HEK293 (cell line): ENCODE measurements at regions not wholly inside any gene's neighbourhood (a gene's known extent, or its start where the extent isn't known, plus 50 kb on each side); places are given as distances from the start of the nearest gene placed in this dataset.

ENCODE experiments used
- CTCF ChIA-PET: fragments of 350-600 bp; formaldehyde crosslinking; extraction: SDS; loops from one replicate; lab custom pipeline; 2021; ENCODE audit warnings: antibody characterized with exemption; lab: Yijun Ruan, JAX
- POLR2A ChIA-PET: fragments of 300-600 bp; formaldehyde crosslinking; extraction: SDS; loops from one replicate; lab custom pipeline; 2020; ENCODE audit warnings: antibody characterized with exemption, inconsistent platforms; lab: Yijun Ruan, JAX
- H3K27ac ChIP-seq: fragments of 200-500 bp; sonication (Bioruptor generic); 2 replicates; pipeline ENCODE4 v1.5.1; 2014; ENCODE audit warnings: low read depth, low read length, control low read depth, inconsistent platforms; ENCODE audit errors: extremely low read depth
- H3K36me3 ChIP-seq, 2 experiments: fragments of 200-500 bp in 1 of 2; sonication (Bioruptor generic) in 1 of 2; 1 replicate in 1 of 2; 2 replicates in 1 of 2; pipeline ENCODE4 v1.5.1; 2014 to 2017; ENCODE audit warnings: inconsistent platforms in 2 of 2, low read length in 2 of 2; ENCODE audit not compliant: control insufficient read depth in 2 of 2, insufficient read depth in 1 of 2
- H3K4me1 ChIP-seq: fragments of 200-500 bp; sonication (Bioruptor generic); 2 replicates; pipeline ENCODE4 v1.5.1; 2014; ENCODE audit warnings: mild to moderate bottlenecking, low read length, inconsistent platforms; ENCODE audit not compliant: control insufficient read depth, insufficient read depth
- H3K4me3 ChIP-seq: 2 replicates; pipeline ENCODE4 v1.5.1; 2011; ENCODE audit warnings: low read depth, mild to moderate bottlenecking, control low read depth, low read length, moderate library complexity
- H3K9me3 ChIP-seq: fragments of 200-500 bp; sonication (Bioruptor generic); 2 replicates; pipeline ENCODE4 v1.5.1; 2014; ENCODE audit warnings: low read depth, low read length, inconsistent platforms; ENCODE audit not compliant: control insufficient read depth, insufficient read depth
- BCL6B ChIP-seq: fragments of 450-650 bp; formaldehyde crosslinking; IDR thresholded peaks from 2 replicates; pipeline ENCODE4 v1.5.1; 2017; ENCODE audit warnings: missing biosample characterization, missing genetic modification characterization
- MYNN ChIP-seq: fragments of 450-650 bp; formaldehyde crosslinking; IDR thresholded peaks from 2 replicates; pipeline ENCODE4 v1.5.1; 2016; ENCODE audit warnings: missing biosample characterization, missing genetic modification characterization, borderline replicate concordance
- OVOL3 ChIP-seq: fragments of 450-650 bp; formaldehyde crosslinking; IDR thresholded peaks from 2 replicates; pipeline ENCODE4 v1.5.1; 2016; ENCODE audit warnings: missing biosample characterization, missing genetic modification characterization
- PATZ1 ChIP-seq: fragments of 450-650 bp; formaldehyde crosslinking; IDR thresholded peaks from 2 replicates; pipeline ENCODE4 v1.5.1; 2016; ENCODE audit warnings: missing biosample characterization, missing genetic modification characterization
- REPIN1 ChIP-seq: fragments of 450-650 bp; formaldehyde crosslinking; IDR thresholded peaks from 2 replicates; pipeline ENCODE4 v1.5.1; 2017; ENCODE audit warnings: missing biosample characterization, missing genetic modification characterization, low read depth
- SALL2 ChIP-seq: fragments of 450-650 bp; formaldehyde crosslinking; IDR thresholded peaks from 2 replicates; pipeline ENCODE4 v1.5.0; 2017; ENCODE audit warnings: missing biosample characterization, mild to moderate bottlenecking, missing genetic modification characterization, borderline replicate concordance
- YY2 ChIP-seq: fragments of 450-650 bp; formaldehyde crosslinking; IDR thresholded peaks from 2 replicates; pipeline ENCODE4 v1.5.1; 2016; ENCODE audit warnings: missing biosample characterization, missing genetic modification characterization
- ZBTB11 ChIP-seq: fragments of 450-650 bp; formaldehyde crosslinking; conservative IDR thresholded peaks from 2 replicates; pipeline ENCODE4 v1.5.1; 2016; ENCODE audit warnings: low read depth, missing biosample characterization, missing genetic modification characterization
- ZBTB17 ChIP-seq: fragments of 450-650 bp; formaldehyde crosslinking; IDR thresholded peaks from 2 replicates; pipeline ENCODE4 v1.5.1; 2016; ENCODE audit warnings: missing biosample characterization, missing genetic modification characterization
- ZBTB6 ChIP-seq: fragments of 450-650 bp; formaldehyde crosslinking; IDR thresholded peaks from 2 replicates; pipeline ENCODE4 v1.5.1; 2017; ENCODE audit warnings: missing biosample characterization, missing genetic modification characterization
- ZNF114 ChIP-seq: fragments of 450-650 bp; formaldehyde crosslinking; IDR thresholded peaks from 2 replicates; pipeline ENCODE4 v1.5.0; 2017; ENCODE audit warnings: missing biosample characterization, missing genetic modification characterization
- ZNF140 ChIP-seq: fragments of 450-650 bp; formaldehyde crosslinking; IDR thresholded peaks from 2 replicates; pipeline ENCODE4 v1.5.1; 2016; ENCODE audit warnings: missing biosample characterization, missing genetic modification characterization
- ZNF202 ChIP-seq: fragments of 450-650 bp; formaldehyde crosslinking; IDR thresholded peaks from 2 replicates; pipeline ENCODE4 v1.5.1; 2016; ENCODE audit warnings: missing biosample characterization, missing genetic modification characterization, borderline replicate concordance
- ZNF423 ChIP-seq: fragments of 450-650 bp; formaldehyde crosslinking; IDR thresholded peaks from 2 replicates; pipeline ENCODE4 v1.5.1; 2016; ENCODE audit warnings: missing biosample characterization, missing genetic modification characterization
- ZNF621 ChIP-seq: fragments of 450-650 bp; formaldehyde crosslinking; IDR thresholded peaks from 2 replicates; pipeline ENCODE4 v1.5.1; 2017; ENCODE audit warnings: missing biosample characterization, missing genetic modification characterization
- ZNF623 ChIP-seq: fragments of 450-650 bp; formaldehyde crosslinking; IDR thresholded peaks from 2 replicates; pipeline ENCODE4 v1.5.1; 2016; ENCODE audit warnings: missing biosample characterization, missing genetic modification characterization
- ZNF639 ChIP-seq: fragments of 450-650 bp; formaldehyde crosslinking; IDR thresholded peaks from 2 replicates; pipeline ENCODE4 v1.5.1; 2016; ENCODE audit warnings: missing biosample characterization, missing genetic modification characterization
- ZSCAN23 ChIP-seq: fragments of 450-650 bp; formaldehyde crosslinking; IDR thresholded peaks from 2 replicates; pipeline ENCODE4 v1.5.1; 2016; ENCODE audit warnings: missing biosample characterization, missing genetic modification characterization
- TF ChIP-seq, protein P1 (sequence below): fragments of 450-650 bp; formaldehyde crosslinking; IDR thresholded peaks from 2 replicates; pipeline ENCODE4 v1.5.1; 2016; ENCODE audit warnings: missing biosample characterization, missing genetic modification characterization, low read depth

- ChIA-PET POLR2A (no interaction called here), CTCF (no interaction called here)
- Histone ChIP-seq H3K9me3 (no peaks in the 10 kb centered on the region), H3K27ac (no peak overlapping the region), H3K4me1 (no peaks in the 10 kb centered on the region), H3K4me3 (no peak overlapping the region), H3K36me3 (no peaks in the 10 kb centered on the region)
- TF ChIP-seq BCL6B (tag by site-specific recombination), result no peak
- no peak for TF ChIP-seq ZNF423 (tag by site-specific recombination)
- TF ChIP-seq ZNF140, result no peak
- no peak for TF ChIP-seq ZNF621 (tag by site-specific recombination)
- TF ChIP-seq ZBTB17 (tag by site-specific recombination), result no peak
- no peak for TF ChIP-seq OVOL3 (tag by site-specific recombination)
- TF ChIP-seq, protein P1, sequence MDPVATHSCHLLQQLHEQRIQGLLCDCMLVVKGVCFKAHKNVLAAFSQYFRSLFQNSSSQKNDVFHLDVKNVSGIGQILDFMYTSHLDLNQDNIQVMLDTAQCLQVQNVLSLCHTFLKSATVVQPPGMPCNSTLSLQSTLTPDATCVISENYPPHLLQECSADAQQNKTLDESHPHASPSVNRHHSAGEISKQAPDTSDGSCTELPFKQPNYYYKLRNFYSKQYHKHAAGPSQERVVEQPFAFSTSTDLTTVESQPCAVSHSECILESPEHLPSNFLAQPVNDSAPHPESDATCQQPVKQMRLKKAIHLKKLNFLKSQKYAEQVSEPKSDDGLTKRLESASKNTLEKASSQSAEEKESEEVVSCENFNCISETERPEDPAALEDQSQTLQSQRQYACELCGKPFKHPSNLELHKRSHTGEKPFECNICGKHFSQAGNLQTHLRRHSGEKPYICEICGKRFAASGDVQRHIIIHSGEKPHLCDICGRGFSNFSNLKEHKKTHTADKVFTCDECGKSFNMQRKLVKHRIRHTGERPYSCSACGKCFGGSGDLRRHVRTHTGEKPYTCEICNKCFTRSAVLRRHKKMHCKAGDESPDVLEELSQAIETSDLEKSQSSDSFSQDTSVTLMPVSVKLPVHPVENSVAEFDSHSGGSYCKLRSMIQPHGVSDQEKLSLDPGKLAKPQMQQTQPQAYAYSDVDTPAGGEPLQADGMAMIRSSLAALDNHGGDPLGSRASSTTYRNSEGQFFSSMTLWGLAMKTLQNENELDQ, result no peak
- TF ChIP-seq ZNF202 (tag by site-specific recombination), result no peak
- no peak for TF ChIP-seq ZNF639 (tag by site-specific recombination)
- TF ChIP-seq SALL2 (tag by site-specific recombination), result no peak
- TF ChIP-seq ZNF623 (tag by site-specific recombination), result no peak
- TF ChIP-seq REPIN1 (tag by site-specific recombination), result no peak
- TF ChIP-seq ZBTB11 (tag by site-specific recombination), result no peak
- TF ChIP-seq PATZ1 (tag by site-specific recombination), result no peak
- TF ChIP-seq ZNF114 (tag by site-specific recombination), result no peak
- no peak for TF ChIP-seq YY2 (tag by site-specific recombination)
- TF ChIP-seq ZBTB6, result no peak
- no peak for TF ChIP-seq ZSCAN23 (tag by site-specific recombination)
- TF ChIP-seq MYNN (tag by site-specific recombination), result no peak
These were observed 309.4 kb upstream of the NOCT start for GRCh38 chr4:138706201-138706600.
